ES-I3 (cell line): ENCODE measurements at regions not wholly inside any gene's neighbourhood (a gene's known extent, or its start where the extent isn't known, plus 50 kb on each side); places are given as distances from the start of the nearest gene placed in this dataset.

Experiments used
- H3K36me3 ChIP-seq: 2 replicates; pipeline ENCODE4 v1.6.1; 2013; ENCODE audit warnings: mild to moderate bottlenecking, low read length, control low read depth, moderate library complexity; ENCODE audit not compliant: insufficient read depth
- H3K4me1 ChIP-seq: 2 replicates; pipeline ENCODE4 v1.6.1; 2013; ENCODE audit warnings: mild to moderate bottlenecking, control low read depth, low read length; ENCODE audit not compliant: insufficient read depth
- H3K9ac ChIP-seq: 2 replicates; pipeline ENCODE4 v1.6.1; 2013; ENCODE audit warnings: low read depth, mild to moderate bottlenecking, low read length, moderate library complexity
- H3K9me3 ChIP-seq: 2 replicates; pipeline ENCODE4 v1.6.1; 2013; ENCODE audit warnings: mild to moderate bottlenecking, low read length, moderate library complexity; ENCODE audit not compliant: control insufficient read depth, insufficient read depth

- Histone ChIP-seq H3K36me3 (no peaks in the 10 kb centered on the region), H3K9ac (no peak overlapping the region), H3K4me1 (peaks cover 12% of the 10 kb centered on the region), H3K9me3 (no peaks in the 10 kb centered on the region)
Observed at GRCh38 chr9:99720455-99721050, 101.1 kb upstream of the NR4A3 start.

- no peak overlapping the region for H3K9ac ChIP-seq
- no peaks in the 10 kb centered on the region for H3K36me3 ChIP-seq
- peaks cover 16% of the 10 kb centered on the region for H3K4me1 ChIP-seq
- H3K9me3 ChIP-seq, result no peaks in the 10 kb centered on the region
Observed at GRCh38 chr9:99721898-99722297, 99.8 kb upstream of the NR4A3 start.

- no peaks in the 10 kb centered on the region for H3K9me3 ChIP-seq
- peaks cover 19% of the 10 kb centered on the region for H3K4me1 ChIP-seq
- no peaks in the 10 kb centered on the region for H3K36me3 ChIP-seq
- H3K9ac ChIP-seq, result no peak overlapping the region
Observed at GRCh38 chr9:99722877-99723276, 98.8 kb upstream of the NR4A3 start.

- no peak overlapping the region for H3K9ac ChIP-seq
- peaks cover 19% of the 10 kb centered on the region for H3K4me1 ChIP-seq
- H3K36me3 ChIP-seq, result no peaks in the 10 kb centered on the region
- no peaks in the 10 kb centered on the region for H3K9me3 ChIP-seq
Observed at GRCh38 chr9:99724640-99725039, 97.0 kb upstream of the NR4A3 start.

- Histone ChIP-seq H3K9me3 (no peaks in the 10 kb centered on the region), H3K4me1 (peaks cover 22% of the 10 kb centered on the region), H3K36me3 (no peaks in the 10 kb centered on the region), H3K9ac (no peak overlapping the region)
Observed at GRCh38 chr9:99725852-99726251, 95.8 kb upstream of the NR4A3 start.

GRCh38 chr9:99726758-99727157 lies 94.9 kb upstream of the NR4A3 start:
- H3K9ac ChIP-seq, result no peak overlapping the region
- no peaks in the 10 kb centered on the region for H3K36me3 ChIP-seq
- peaks cover 22% of the 10 kb centered on the region for H3K4me1 ChIP-seq
- no peaks in the 10 kb centered on the region for H3K9me3 ChIP-seq

- H3K9ac ChIP-seq, result no peak overlapping the region
- H3K9me3 ChIP-seq, result no peaks in the 10 kb centered on the region
- H3K36me3 ChIP-seq, result no peaks in the 10 kb centered on the region
- peaks cover 10% of the 10 kb centered on the region; the same call in 1 of the 2 replicates for H3K4me1 ChIP-seq
Observed at GRCh38 chr9:99730062-99730461, 91.6 kb upstream of the NR4A3 start.

GRCh38 chr9:99731950-99732349 lies 89.7 kb upstream of the NR4A3 start:
- Histone ChIP-seq H3K36me3 (no peaks in the 10 kb centered on the region), H3K9ac (no peak overlapping the region), H3K9me3 (no peaks in the 10 kb centered on the region), H3K4me1 (peaks cover 5% of the 10 kb centered on the region; the same call in 1 of the 2 replicates)

GRCh38 chr9:99732715-99733114 lies 89.0 kb upstream of the NR4A3 start:
- Histone ChIP-seq H3K9me3 (no peaks in the 10 kb centered on the region), H3K4me1 (0 out of 2 replicates have a peak, but pooled peaks cover 3% of the 10 kb centered on the region), H3K36me3 (no peaks in the 10 kb centered on the region), H3K9ac (no peak overlapping the region)

- no peaks in the 10 kb centered on the region for H3K9me3 ChIP-seq
- H3K9ac ChIP-seq, result no peak overlapping the region
- no peaks in the 10 kb centered on the region for H3K36me3 ChIP-seq
- 0 out of 2 replicates have a peak, but pooled peaks cover 3% of the 10 kb centered on the region for H3K4me1 ChIP-seq
Observed at GRCh38 chr9:99735041-99735440, 86.6 kb upstream of the NR4A3 start.

- Histone ChIP-seq H3K9ac (no peak overlapping the region), H3K4me1 (no peaks in the 10 kb centered on the region), H3K9me3 (no peaks in the 10 kb centered on the region), H3K36me3 (no peaks in the 10 kb centered on the region)
Observed at GRCh38 chr9:99736291-99736690, 85.4 kb upstream of the NR4A3 start.

GRCh38 chr9:99737649-99738048 lies 84.0 kb upstream of the NR4A3 start:
- no peaks in the 10 kb centered on the region for H3K36me3 ChIP-seq
- no peak overlapping the region for H3K9ac ChIP-seq
- H3K9me3 ChIP-seq, result no peaks in the 10 kb centered on the region
- no peaks in the 10 kb centered on the region for H3K4me1 ChIP-seq

GRCh38 chr9:99743006-99743405 lies 78.7 kb upstream of the NR4A3 start:
- H3K4me1 ChIP-seq, result no peaks in the 10 kb centered on the region; the same call in 1 of the 2 replicates
- H3K9ac ChIP-seq, result no peak overlapping the region
- H3K36me3 ChIP-seq, result no peaks in the 10 kb centered on the region
- H3K9me3 ChIP-seq, result no peaks in the 10 kb centered on the region

- Histone ChIP-seq H3K9ac (no peak overlapping the region), H3K9me3 (no peaks in the 10 kb centered on the region), H3K36me3 (no peaks in the 10 kb centered on the region), H3K4me1 (no peaks in the 10 kb centered on the region; the same call in 1 of the 2 replicates)
Observed at GRCh38 chr9:99743455-99743854, 78.2 kb upstream of the NR4A3 start.

GRCh38 chr9:99744132-99744531 lies 77.6 kb upstream of the NR4A3 start:
- Histone ChIP-seq H3K4me1 (no peaks in the 10 kb centered on the region; the same call in 1 of the 2 replicates), H3K9ac (no peak overlapping the region), H3K9me3 (no peaks in the 10 kb centered on the region), H3K36me3 (no peaks in the 10 kb centered on the region)
